SK-N-SH (cell line): ENCODE measurements at regions not wholly inside any gene's neighbourhood (a gene's known extent, or its start where the extent isn't known, plus 50 kb on each side); places are given as distances from the start of the nearest gene placed in this dataset.
"Not testable (repeated sequence)": the region's sequence is repeated elsewhere in the genome, so short reads cannot be mapped to it uniquely, and the experiment has no call there.

Experiments used
- CTCF ChIA-PET: fragments of 300-600, 350-600 bp; formaldehyde crosslinking; extraction: SDS; loops from one replicate; lab custom pipeline; 2021; lab: Yijun Ruan, JAX
- POLR2A ChIA-PET: fragments of 350-600 bp; sonication (Branson Sonifier 250); formaldehyde crosslinking; extraction: SDS; loops from one replicate; lab custom pipeline; 2020; ENCODE audit warnings: antibody characterized with exemption, inconsistent platforms; lab: Yijun Ruan, JAX
- DNase-seq: peaks from one replicate; pipeline ENCODE4 v3.0.0; 2012
- H2AFZ ChIP-seq: fragments of 200-600 bp; sonication (generic); 2 replicates; pipeline ENCODE4 v1.8.1; 2016; ENCODE audit warnings: antibody characterized with exemption, mild to moderate bottlenecking, low read depth
- H3F3A ChIP-seq: fragments of 200-600 bp; sonication (generic); replicated peaks from 2 replicates; pipeline ENCODE3; 2016; ENCODE audit warnings: antibody characterized with exemption, mild to moderate bottlenecking; ENCODE audit not compliant: insufficient read depth
- H3K27ac ChIP-seq, 2 experiments: fragments of 200-500 bp in 1 of 2; fragments of 200-600 bp in 1 of 2; sonication (Bioruptor generic) in 1 of 2; sonication (generic), shearing (Covaris generic) in 1 of 2; 2 replicates each; pipeline versions ENCODE4 v1.5.1 to v1.6.1; 2014 to 2016; ENCODE audit warnings: low read depth in 2 of 2, inconsistent platforms in 1 of 2, low read length in 1 of 2, mild to moderate bottlenecking in 1 of 2, mixed read lengths in 1 of 2
- H3K27me3 ChIP-seq: fragments of 200-600 bp; sonication (generic), shearing (Covaris generic); 2 replicates; pipeline ENCODE4 v1.6.1; 2016; ENCODE audit warnings: mixed run types; ENCODE audit not compliant: insufficient read depth
- H3K36me3 ChIP-seq, 2 experiments: fragments of 200-500 bp in 1 of 2; fragments of 200-600 bp in 1 of 2; sonication (Bioruptor generic) in 1 of 2; sonication (generic) in 1 of 2; replicated peaks in 1 of 2; 2 replicates each; pipeline versions ENCODE3 to v1.5.1; 2014 to 2016; ENCODE audit warnings: low read length in 1 of 2, mild to moderate bottlenecking in 1 of 2; ENCODE audit not compliant: insufficient read depth in 2 of 2, control insufficient read depth in 1 of 2
- H3K4me1 ChIP-seq, 2 experiments: fragments of 200-500 bp in 1 of 2; fragments of 200-600 bp in 1 of 2; sonication (Bioruptor generic) in 1 of 2; sonication (generic), shearing (Covaris generic) in 1 of 2; 2 replicates each; pipeline versions ENCODE4 v1.5.1 to v1.6.1; 2014 to 2016; ENCODE audit warnings: low read depth in 1 of 2, low read length in 1 of 2, mixed run types in 1 of 2; ENCODE audit not compliant: insufficient read depth in 2 of 2, control insufficient read depth in 1 of 2
- H3K4me2 ChIP-seq: fragments of 200-600 bp; sonication (generic), shearing (Covaris generic); 2 replicates; pipeline ENCODE4 v1.6.1; 2017; ENCODE audit warnings: mixed run types
- H3K4me3 ChIP-seq, 2 experiments: fragments of 200-500 bp in 1 of 2; fragments of 200-600 bp in 1 of 2; sonication (Bioruptor generic) in 1 of 2; sonication (generic), shearing (Covaris generic) in 1 of 2; 2 replicates each; pipeline versions ENCODE4 v1.5.1 to v1.8.1; 2014 to 2016; ENCODE audit warnings: low read depth in 2 of 2, inconsistent platforms in 1 of 2, low read length in 1 of 2, mild to moderate bottlenecking in 1 of 2, mixed read lengths in 1 of 2, moderate library complexity in 1 of 2
- H3K79me2 ChIP-seq: fragments of 200-600 bp; sonication (generic); 2 replicates; pipeline ENCODE4 v1.8.1; 2017; ENCODE audit warnings: mild to moderate bottlenecking; ENCODE audit not compliant: insufficient read depth
- H3K9ac ChIP-seq: fragments of 200-600 bp; sonication (generic); 2 replicates; pipeline ENCODE4 v1.6.1; 2017; ENCODE audit warnings: mixed run types
- H3K9me2 ChIP-seq: fragments of 200-600 bp; sonication (generic); 2 replicates; pipeline ENCODE4 v1.6.1; 2017; ENCODE audit warnings: mixed run types
- H3K9me3 ChIP-seq: fragments of 200-600 bp; sonication (generic); 2 replicates; pipeline ENCODE4 v1.6.1; 2017; ENCODE audit warnings: mixed run types, mild to moderate bottlenecking, moderate library complexity
- H4K20me1 ChIP-seq: fragments of 200-600 bp; sonication (generic); 2 replicates; pipeline ENCODE4 v1.6.1; 2017; ENCODE audit warnings: mild to moderate bottlenecking, mixed run types; ENCODE audit not compliant: insufficient read depth
- FOSL2 ChIP-seq: IDR thresholded peaks from 2 replicates; pipeline ENCODE4 v1.4.0; 2012; ENCODE audit warnings: low read depth, mild to moderate bottlenecking, moderate library complexity, borderline replicate concordance
- FOXM1 ChIP-seq: IDR thresholded peaks from 2 replicates; pipeline ENCODE4 v1.4.0; 2012; ENCODE audit warnings: low read depth, mild to moderate bottlenecking
- JUND ChIP-seq: IDR thresholded peaks from 2 replicates; pipeline ENCODE4 v1.4.0; 2012
- MAX ChIP-seq: IDR thresholded peaks from 2 replicates; pipeline ENCODE4 v1.4.0; 2012; ENCODE audit warnings: low read depth
- MXI1 ChIP-seq: IDR thresholded peaks from 2 replicates; pipeline ENCODE4 v1.6.1; 2012; ENCODE audit warnings: mild to moderate bottlenecking, low read depth, low read length, improper control_type of control experiment
- PBX3 ChIP-seq: IDR thresholded peaks from 2 replicates; pipeline ENCODE4; 2012
- RAD21 ChIP-seq: IDR thresholded peaks from 2 replicates; pipeline ENCODE4 v1.6.1; 2012; ENCODE audit warnings: mild to moderate bottlenecking, low read length
- RCOR1 ChIP-seq: fragments of 150-350 bp; IDR thresholded peaks from 2 replicates; pipeline ENCODE4 v1.6.1; 2017; ENCODE audit warnings: antibody characterized with exemption, low read length
- REST ChIP-seq: IDR thresholded peaks from 2 replicates; pipeline ENCODE4 v1.6.1; 2012; ENCODE audit warnings: mild to moderate bottlenecking, low read depth, low read length, moderate library complexity
- RFX5 ChIP-seq: IDR thresholded peaks from 2 replicates; pipeline ENCODE4 v1.6.1; 2012; ENCODE audit warnings: mild to moderate bottlenecking, improper control_type of control experiment, low read length
- TEAD4 ChIP-seq: IDR thresholded peaks from 2 replicates; pipeline ENCODE4 v1.4.0; 2012; ENCODE audit warnings: mild to moderate bottlenecking, borderline replicate concordance; ENCODE audit not compliant: insufficient read depth
- USF1 ChIP-seq: IDR thresholded peaks from 2 replicates; pipeline ENCODE4 v1.4.0; 2012; ENCODE audit warnings: low read depth, borderline replicate concordance
- YY1 ChIP-seq: IDR thresholded peaks from 2 replicates; pipeline ENCODE4 v1.4.0; 2012; ENCODE audit warnings: low read depth, mild to moderate bottlenecking
- WGBS: methylation state at CpG from one replicate; pipeline ENCODE4 v1.1.6; 2017; ENCODE audit warnings: low lambda C conversion rate; 5-methylcytosine and 5-hydroxymethylcytosine counted together
- TF ChIP-seq, protein P1 (sequence below): fragments of 150-350 bp; IDR thresholded peaks from 2 replicates; pipeline ENCODE4 v1.6.1; 2017; ENCODE audit warnings: antibody characterized with exemption, low read length, low read depth, borderline replicate concordance

DNA sequence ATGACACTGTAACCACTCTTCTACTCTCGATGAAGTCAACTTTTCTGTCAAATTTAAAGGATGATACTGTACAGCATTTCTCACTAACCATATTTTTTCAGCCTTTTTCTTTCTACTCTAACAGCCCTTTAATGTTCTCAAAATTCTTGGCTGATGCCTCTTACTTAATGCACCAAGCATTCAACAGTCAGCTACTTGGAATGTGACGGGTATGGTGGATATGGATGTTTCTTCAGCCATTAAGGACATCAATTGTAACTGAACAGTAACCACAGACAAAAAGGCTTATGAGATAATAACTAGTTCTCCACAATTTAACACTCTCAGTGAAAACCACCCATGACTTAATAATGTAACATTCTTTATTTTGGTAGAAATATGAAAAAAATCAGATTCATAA is 467.2 kb upstream of the ZNF337 start (continued):
- no peak for TF ChIP-seq RCOR1
- no peak for TF ChIP-seq RFX5
- peak; percentile 98 for TF ChIP-seq TEAD4
- peak; percentile 64; the same call in 1 of the 2 replicates for TF ChIP-seq YY1
- peak; percentile 88 for TF ChIP-seq PBX3
- no peak for TF ChIP-seq USF1
- TF ChIP-seq, protein P1, sequence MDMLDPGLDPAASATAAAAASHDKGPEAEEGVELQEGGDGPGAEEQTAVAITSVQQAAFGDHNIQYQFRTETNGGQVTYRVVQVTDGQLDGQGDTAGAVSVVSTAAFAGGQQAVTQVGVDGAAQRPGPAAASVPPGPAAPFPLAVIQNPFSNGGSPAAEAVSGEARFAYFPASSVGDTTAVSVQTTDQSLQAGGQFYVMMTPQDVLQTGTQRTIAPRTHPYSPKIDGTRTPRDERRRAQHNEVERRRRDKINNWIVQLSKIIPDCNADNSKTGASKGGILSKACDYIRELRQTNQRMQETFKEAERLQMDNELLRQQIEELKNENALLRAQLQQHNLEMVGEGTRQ = no peak
- peak; percentile 94 for TF ChIP-seq FOSL2
- no peak for TF ChIP-seq MXI1
- TF ChIP-seq JUND = peak; percentile 93
- TF ChIP-seq MAX = no peak
- TF ChIP-seq FOXM1 = peak; percentile 86; the same call in 1 of the 2 replicates
- no peak for TF ChIP-seq RAD21
- TF ChIP-seq REST = no peak

DNA sequence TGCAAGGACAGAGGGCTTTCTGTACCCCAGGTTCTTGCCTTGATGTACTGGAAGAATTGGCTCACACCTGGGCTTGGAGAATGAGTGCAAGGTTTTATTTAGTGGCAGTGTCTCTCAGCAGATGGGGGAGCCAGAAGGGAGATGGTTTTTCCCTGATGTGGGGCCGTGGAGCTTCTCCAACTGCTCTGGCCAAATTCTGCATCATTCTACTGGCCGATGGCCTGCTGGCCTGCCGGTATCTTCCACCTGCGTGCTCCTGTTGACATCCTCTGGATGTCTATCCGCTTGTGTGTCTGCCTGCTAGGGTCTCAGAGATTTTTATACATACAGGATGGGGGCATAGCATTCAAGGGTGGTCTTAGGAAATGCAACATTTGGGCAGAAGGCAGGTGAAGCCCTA is 466.5 kb upstream of the ZNF337 start:
- H2AFZ ChIP-seq = peak overlapping the region; percentile 54; the same call in 1 of the 2 replicates
- POLR2A ChIA-PET, H3K9ac ChIP-seq, H3K27me3 ChIP-seq, H3K79me2 ChIP-seq, H3K4me2 ChIP-seq, H3K36me3 ChIP-seq, H3K9me3 ChIP-seq, H3K9me2 ChIP-seq, DNase-seq, H3K4me3 ChIP-seq, H4K20me1 ChIP-seq: not testable (repeated sequence)
- 34% methylated on average over 4 of the region's 5 CpGs for WGBS
- CTCF ChIA-PET = interaction anchor here (1.0 kb wide), 1 partner anchor 12 kb away, joined by 3 read pairs; no protein-coding TSS in a partner anchor
- peak overlapping the region; percentile 75 to 90; a peak in 3 of 4 replicates for H3K27ac ChIP-seq
- peaks cover 33% of the 10 kb centered on the region for H3F3A ChIP-seq
- peaks cover 0 to 31% of the 10 kb centered on the region in 2 experiments; a peak in 2 of 4 replicates for H3K4me1 ChIP-seq

- peak overlapping the region in 1 of 2 experiments; percentile 50; a peak in 1 of 4 replicates for H3K27ac ChIP-seq
- 56% methylated on average over 3 of the region's 3 CpGs for WGBS
- H3K4me1 ChIP-seq = peaks cover 0 to 28% of the 10 kb centered on the region in 2 experiments; a peak in 2 of 4 replicates
- H4K20me1 ChIP-seq, POLR2A ChIA-PET, H3K9ac ChIP-seq, H3K4me3 ChIP-seq, H3K36me3 ChIP-seq, DNase-seq, H3K4me2 ChIP-seq, H3K79me2 ChIP-seq, H3K27me3 ChIP-seq, H3K9me3 ChIP-seq, H3K9me2 ChIP-seq, CTCF ChIA-PET: not testable (repeated sequence)
- peaks cover 25% of the 10 kb centered on the region for H3F3A ChIP-seq
- H2AFZ ChIP-seq = peak overlapping the region; percentile 4; the same call in 1 of the 2 replicates
Measured at GRCh38 chr20:26161741-26162140, 465.1 kb upstream of the ZNF337 start.

DNA sequence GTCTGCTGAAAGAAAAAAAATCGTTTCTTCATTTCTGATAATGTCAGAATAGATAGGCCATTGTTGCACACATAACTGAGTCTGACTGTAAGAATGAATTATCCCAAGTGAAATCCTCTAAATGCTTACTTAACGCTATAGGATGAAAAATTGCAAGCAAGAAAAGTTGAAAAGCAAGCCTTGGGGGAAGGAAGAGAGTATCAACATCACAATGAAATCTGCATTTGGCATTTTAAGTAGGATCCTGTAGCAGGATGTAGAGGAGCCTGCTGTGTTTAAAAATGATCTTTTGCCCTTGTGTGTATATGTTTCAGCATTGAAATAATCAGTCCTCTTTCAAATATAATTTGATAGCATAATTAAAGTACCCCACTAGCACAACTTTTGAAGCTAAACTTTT is 464.3 kb upstream of the ZNF337 start:
- POLR2A ChIA-PET, H2AFZ ChIP-seq: not testable (repeated sequence)
- peaks cover 0 to 23% of the 10 kb centered on the region in 2 experiments; a peak in 1 of 4 replicates for H3K4me1 ChIP-seq

More for the DNA sequence above, 464.3 kb upstream of the ZNF337 start:
- WGBS = 25% methylated on average over 2 of the region's 2 CpGs
- H4K20me1 ChIP-seq, H3K79me2 ChIP-seq, H3K9ac ChIP-seq, H3K36me3 ChIP-seq, H3K4me3 ChIP-seq, H3K9me2 ChIP-seq, H3K27ac ChIP-seq, CTCF ChIA-PET, H3K9me3 ChIP-seq, H3K4me2 ChIP-seq, DNase-seq, H3K27me3 ChIP-seq: not testable (repeated sequence)
- peaks cover 22% of the 10 kb centered on the region for H3F3A ChIP-seq
